D721Med (cell line): ENCODE measurements at regions not wholly inside any gene's neighbourhood (a gene's known extent, or its start where the extent isn't known, plus 50 kb on each side); places are given as distances from the start of the nearest gene placed in this dataset.
A peak's percentile ranks its signal among the peaks of the same experiment; 100 is the strongest.

Experiments used
- DNase-seq: peaks from one replicate; pipeline ENCODE4 v3.0.0; 2011; ENCODE audit warnings: low spot score; ENCODE audit not compliant: insufficient read length
- FAIRE-seq: peaks from 2 replicates; lab custom pipeline; 2011; peaks lifted over from hg19 to GRCh38; lab: Jason Lieb, UNC
- TF ChIP-seq, protein P1 (sequence below): IDR thresholded peaks from 2 replicates; pipeline ENCODE4 v1.5.1; 2012; ENCODE audit warnings: mild to moderate bottlenecking, control low read depth; ENCODE audit not compliant: insufficient read depth; ENCODE audit errors: missing control alignments

DNA sequence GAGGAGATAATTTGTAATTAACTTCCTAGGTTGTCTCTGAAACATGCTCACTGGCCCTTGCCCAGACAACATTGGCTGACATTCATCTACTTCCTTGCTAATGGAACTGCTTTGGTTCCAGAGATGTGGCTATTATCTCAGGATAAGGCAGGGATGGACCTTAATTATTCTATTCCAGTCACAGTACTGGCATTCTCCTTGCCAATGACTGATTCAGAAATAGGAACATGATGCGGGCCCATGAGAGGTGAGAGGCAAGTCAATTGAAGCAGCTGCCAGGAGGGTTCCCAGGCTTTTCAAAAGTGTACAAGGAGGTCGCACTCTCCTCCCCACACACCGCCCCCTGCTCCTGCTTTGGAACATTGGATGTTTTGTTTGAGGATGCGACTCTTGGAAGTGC is 109.6 kb upstream of the DGKB start:
- TF ChIP-seq, protein P1, sequence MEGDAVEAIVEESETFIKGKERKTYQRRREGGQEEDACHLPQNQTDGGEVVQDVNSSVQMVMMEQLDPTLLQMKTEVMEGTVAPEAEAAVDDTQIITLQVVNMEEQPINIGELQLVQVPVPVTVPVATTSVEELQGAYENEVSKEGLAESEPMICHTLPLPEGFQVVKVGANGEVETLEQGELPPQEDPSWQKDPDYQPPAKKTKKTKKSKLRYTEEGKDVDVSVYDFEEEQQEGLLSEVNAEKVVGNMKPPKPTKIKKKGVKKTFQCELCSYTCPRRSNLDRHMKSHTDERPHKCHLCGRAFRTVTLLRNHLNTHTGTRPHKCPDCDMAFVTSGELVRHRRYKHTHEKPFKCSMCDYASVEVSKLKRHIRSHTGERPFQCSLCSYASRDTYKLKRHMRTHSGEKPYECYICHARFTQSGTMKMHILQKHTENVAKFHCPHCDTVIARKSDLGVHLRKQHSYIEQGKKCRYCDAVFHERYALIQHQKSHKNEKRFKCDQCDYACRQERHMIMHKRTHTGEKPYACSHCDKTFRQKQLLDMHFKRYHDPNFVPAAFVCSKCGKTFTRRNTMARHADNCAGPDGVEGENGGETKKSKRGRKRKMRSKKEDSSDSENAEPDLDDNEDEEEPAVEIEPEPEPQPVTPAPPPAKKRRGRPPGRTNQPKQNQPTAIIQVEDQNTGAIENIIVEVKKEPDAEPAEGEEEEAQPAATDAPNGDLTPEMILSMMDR, result no peak
- DNase-seq (no peak), FAIRE-seq (no peak)

DNA sequence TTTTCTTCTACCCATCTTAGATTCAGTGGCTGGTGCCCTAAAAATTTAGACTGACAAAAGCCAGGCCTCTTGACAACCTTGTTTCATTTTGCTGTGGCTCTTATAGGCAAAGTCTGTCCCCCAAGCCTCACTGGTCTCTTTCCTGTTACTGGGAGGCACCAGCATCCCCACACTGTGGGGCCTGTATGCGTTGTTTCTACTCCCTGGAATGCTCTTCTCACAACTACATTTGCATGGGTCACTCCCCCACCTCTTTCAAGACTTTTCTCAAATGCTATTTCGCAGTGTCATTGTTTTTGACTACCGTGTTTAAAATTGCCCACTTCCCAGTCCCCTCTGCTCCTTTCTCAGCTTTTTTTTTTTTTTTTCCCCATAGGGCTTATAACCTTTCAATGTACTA is 108.7 kb upstream of the DGKB start:
- TF ChIP-seq, protein P1, result no peak
- no peak for DNase-seq
- no peak for FAIRE-seq

DNA sequence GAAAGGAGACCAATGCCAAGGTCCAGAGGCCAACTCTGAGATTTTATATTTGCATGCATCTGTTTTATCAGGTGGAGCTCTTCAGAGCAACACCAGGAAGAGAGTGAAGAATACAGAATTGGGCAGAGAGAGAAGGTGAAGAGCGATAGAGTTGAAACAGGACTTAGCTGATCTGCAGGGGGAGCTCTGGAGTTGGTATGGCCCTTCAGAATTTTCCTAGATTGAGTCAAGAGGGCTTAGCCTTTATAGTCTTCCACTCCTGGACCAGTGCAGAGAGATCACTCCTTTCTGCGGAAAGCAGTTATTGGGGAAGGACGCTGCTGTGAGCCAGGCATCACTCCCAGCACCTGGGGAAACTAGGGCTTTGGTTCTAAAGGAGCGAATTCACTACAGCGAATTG is 105.0 kb upstream of the DGKB start:
- FAIRE-seq (no peak), DNase-seq (no peak)
- TF ChIP-seq, protein P1, result peak; percentile 32

DNA sequence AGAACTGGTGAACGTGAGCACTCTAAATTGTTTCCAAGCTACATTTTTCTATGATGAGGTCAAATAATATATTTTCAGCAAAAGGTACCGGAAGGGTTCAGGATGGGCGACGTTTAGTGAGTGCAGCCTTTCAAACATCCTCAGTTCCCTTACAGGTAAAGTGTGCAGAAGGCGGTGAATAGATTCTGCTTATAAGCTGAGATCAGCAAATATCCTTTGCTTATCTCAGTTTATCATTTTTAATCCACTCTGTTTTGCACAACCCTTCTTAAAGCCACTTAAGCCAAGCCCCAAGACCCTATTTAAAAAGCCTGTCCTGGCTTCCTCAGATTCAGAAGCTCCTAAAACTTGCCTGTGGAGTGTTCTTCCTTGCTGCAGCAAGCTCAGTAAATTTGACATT is 103.1 kb upstream of the DGKB start:
- FAIRE-seq (no peak), DNase-seq (no peak)
- TF ChIP-seq, protein P1, result no peak

DNA sequence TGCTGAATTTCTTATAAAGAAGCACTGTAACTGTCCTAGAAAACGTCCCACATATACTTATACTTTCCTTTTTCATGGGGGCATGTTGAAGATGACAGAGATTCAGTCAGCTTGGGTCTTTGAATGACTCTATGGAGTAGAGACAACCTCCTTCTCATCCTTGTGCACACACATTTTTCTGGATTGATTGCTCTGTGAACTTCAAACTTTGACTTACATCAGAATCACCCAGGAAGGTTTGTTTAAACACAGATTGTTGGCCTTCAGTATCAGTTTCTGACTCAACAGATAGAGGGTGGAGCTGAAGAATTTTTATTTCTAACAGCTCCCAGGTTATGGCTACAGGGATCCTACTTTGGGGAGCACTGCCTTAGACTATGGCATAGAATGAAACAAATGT is 97.6 kb upstream of the DGKB start:
- DNase-seq (no peak), FAIRE-seq (no peak)
- TF ChIP-seq, protein P1, result no peak

DNA sequence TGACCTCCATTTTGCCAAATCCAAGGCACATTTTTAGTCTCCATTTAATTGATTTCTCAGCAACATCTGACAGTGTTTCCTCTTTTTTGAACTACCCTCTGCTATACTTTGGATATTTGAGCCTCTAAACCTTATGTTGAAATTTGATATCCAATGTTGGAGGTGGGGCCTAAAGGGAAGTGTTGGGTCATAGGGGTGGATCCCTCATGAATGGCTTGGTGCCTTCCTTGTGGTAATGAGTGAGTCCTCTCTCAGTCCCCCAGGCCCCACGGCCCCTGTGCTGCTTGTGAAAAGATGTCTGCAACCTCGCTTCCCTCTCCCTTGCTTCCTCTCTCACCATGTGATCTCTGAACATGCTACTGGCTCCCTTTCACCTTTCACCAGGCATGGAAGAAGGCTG is 96.8 kb upstream of the DGKB start:
- DNase-seq (no peak), FAIRE-seq (no peak)
- TF ChIP-seq, protein P1, result no peak

DNA sequence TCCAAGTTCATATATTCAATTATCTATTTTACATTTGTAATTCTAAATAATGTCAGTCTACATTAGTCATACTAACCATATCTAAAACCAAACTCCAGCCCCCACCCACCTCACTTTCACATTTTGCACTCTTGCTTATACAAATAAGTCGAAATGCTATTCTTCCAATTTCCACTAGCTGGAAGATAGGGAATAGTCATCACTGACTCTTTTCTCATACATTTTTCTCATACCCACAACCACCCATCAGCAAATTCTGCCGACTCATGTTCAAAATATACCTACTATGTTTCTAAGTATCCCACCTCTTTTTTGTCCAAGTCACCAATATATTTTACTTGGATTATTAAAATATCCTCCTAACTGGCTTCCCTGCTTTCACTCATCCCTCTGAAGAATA is 93.2 kb upstream of the DGKB start:
- TF ChIP-seq, protein P1, result no peak
- FAIRE-seq (no peak), DNase-seq (no peak)
